ENCODE measurements at regions not wholly inside any gene's neighbourhood (a gene's known extent, or its start where the extent isn't known, plus 50 kb on each side); places are given as distances from the start of the nearest gene placed in this dataset.

- peaks cover 3% of the 10 kb centered on the region for H3K27me3 Mint-ChIP-seq (ENCODE audit: insufficient read depth)
- Histone ChIP-seq H3K27me3 (ENCODE audit: control insufficient read depth, insufficient read depth, low read length, poor library complexity, severe bottlenecking) (no peaks in the 10 kb centered on the region), H3K4me1 (ENCODE audit: control insufficient read depth, insufficient read depth, low read length) (no peaks in the 10 kb centered on the region), H3K4me3 (ENCODE audit: low read length) (no peak overlapping the region), H3K9me3 (ENCODE audit: control insufficient read depth, low read length) (no peaks in the 10 kb centered on the region), H3K36me3 (ENCODE audit: control insufficient read depth, insufficient read depth, low read length) (no peaks in the 10 kb centered on the region), H3K27ac (ENCODE audit: low read depth, low read length) (no peak overlapping the region), H3K9ac (ENCODE audit: extremely low read depth, low read length, poor library complexity, severe bottlenecking) (no peak overlapping the region)
- WGBS, 2 experiments (ENCODE audit: insufficient coverage in 1 of 2, insufficient read length in 1 of 2), result 91 to 94% methylated on average over 2 to 6 of the region's 6 CpGs
- H3K36me3 Mint-ChIP-seq (ENCODE audit: low read depth), result no peaks in the 10 kb centered on the region
- TF ChIP-seq, protein P1, sequence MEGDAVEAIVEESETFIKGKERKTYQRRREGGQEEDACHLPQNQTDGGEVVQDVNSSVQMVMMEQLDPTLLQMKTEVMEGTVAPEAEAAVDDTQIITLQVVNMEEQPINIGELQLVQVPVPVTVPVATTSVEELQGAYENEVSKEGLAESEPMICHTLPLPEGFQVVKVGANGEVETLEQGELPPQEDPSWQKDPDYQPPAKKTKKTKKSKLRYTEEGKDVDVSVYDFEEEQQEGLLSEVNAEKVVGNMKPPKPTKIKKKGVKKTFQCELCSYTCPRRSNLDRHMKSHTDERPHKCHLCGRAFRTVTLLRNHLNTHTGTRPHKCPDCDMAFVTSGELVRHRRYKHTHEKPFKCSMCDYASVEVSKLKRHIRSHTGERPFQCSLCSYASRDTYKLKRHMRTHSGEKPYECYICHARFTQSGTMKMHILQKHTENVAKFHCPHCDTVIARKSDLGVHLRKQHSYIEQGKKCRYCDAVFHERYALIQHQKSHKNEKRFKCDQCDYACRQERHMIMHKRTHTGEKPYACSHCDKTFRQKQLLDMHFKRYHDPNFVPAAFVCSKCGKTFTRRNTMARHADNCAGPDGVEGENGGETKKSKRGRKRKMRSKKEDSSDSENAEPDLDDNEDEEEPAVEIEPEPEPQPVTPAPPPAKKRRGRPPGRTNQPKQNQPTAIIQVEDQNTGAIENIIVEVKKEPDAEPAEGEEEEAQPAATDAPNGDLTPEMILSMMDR (conservative IDR thresholded peaks at IDR 0.05), result no peak
- DNase-seq, result peak; percentile 7
- H3K4me3 Mint-ChIP-seq, result no peak overlapping the region
- no peaks in the 10 kb centered on the region for H3K9me3 Mint-ChIP-seq
- H3K4me1 Mint-ChIP-seq, result peaks cover 2% of the 10 kb centered on the region
- no peak overlapping the region for H3K27ac Mint-ChIP-seq
These were observed 108.8 kb downstream of the IRX5 start for GRCh38 chr16:55039511-55039910.

DNA sequence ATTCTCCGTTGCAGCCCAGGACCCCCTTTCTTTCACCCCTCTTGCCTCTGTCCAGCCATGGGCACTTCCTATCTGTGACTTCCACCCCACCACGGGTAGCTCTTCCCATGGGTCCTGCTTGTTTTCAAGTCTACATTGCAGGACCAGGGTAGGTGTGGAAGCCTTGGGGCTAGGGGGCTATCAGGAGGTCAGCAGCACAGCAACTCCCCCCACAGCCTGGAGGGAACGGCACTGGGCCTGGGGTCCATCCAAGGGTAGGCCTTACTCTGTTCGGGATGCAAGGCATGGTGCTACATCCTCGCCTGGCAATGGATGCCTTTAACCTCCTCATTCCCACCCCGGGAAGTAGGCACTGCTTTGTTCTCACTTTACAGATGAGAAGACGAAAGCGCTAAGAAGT is 109.3 kb downstream of the IRX5 start:
- H3K4me3 Mint-ChIP-seq, result no peak overlapping the region
- Histone ChIP-seq H3K36me3 (ENCODE audit: control insufficient read depth, insufficient read depth, low read length) (no peaks in the 10 kb centered on the region), H3K4me1 (ENCODE audit: control insufficient read depth, insufficient read depth, low read length) (no peaks in the 10 kb centered on the region), H3K27me3 (ENCODE audit: control insufficient read depth, insufficient read depth, low read length, poor library complexity, severe bottlenecking) (no peaks in the 10 kb centered on the region), H3K4me3 (ENCODE audit: low read length) (no peak overlapping the region), H3K27ac (ENCODE audit: low read depth, low read length) (no peak overlapping the region), H3K9ac (ENCODE audit: extremely low read depth, low read length, poor library complexity, severe bottlenecking) (no peak overlapping the region), H3K9me3 (ENCODE audit: control insufficient read depth, low read length) (no peaks in the 10 kb centered on the region)
- peaks cover 3% of the 10 kb centered on the region for H3K27me3 Mint-ChIP-seq (ENCODE audit: insufficient read depth)
- H3K9me3 Mint-ChIP-seq, result no peaks in the 10 kb centered on the region
- TF ChIP-seq, protein P1 (conservative IDR thresholded peaks at IDR 0.05), result no peak
- 93 to 98% methylated on average over 5 to 8 of the region's 8 CpGs for WGBS, 2 experiments (ENCODE audit: insufficient coverage in 1 of 2, insufficient read length in 1 of 2)
- no peak overlapping the region for H3K27ac Mint-ChIP-seq
- H3K4me1 Mint-ChIP-seq, result peaks cover 2% of the 10 kb centered on the region
- H3K36me3 Mint-ChIP-seq (ENCODE audit: low read depth), result no peaks in the 10 kb centered on the region
- DNase-seq, result peak; percentile 25

DNA sequence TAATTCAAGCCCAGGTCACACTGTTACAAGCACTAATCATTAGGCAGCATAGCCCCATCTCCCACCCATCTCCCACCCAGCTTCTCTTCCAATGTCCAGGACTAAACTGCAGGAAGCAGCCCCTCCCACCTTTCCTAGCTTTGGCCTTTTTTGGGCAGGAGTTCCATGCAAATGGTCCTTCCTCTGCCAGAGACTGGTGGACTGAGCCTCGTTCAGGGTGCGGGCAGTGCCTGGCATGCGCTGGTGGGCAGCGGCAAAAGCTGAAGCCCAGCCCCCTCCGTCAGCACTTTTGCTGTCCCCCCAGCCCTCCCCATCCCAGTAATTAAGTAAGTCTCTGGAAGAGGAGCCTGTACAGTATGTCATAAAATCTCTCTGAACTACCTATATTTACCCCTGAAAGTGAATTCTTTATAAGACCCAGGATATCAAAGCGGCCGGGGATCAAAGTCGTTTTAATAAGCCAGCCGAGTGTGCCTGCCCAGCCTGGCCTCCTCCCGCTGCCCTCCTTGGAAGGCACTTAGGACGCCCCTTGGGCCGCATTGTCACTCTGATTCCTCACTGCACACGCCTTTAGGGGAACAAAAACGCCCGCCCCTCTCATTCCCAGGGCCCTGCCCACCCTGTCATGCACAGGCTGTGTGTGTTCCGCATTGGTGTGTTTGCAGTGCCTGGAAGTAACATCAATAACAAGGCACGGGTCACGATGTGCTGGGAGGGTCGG is 109.9 kb downstream of the IRX5 start:
- Histone ChIP-seq H3K9me3 (ENCODE audit: control insufficient read depth, low read length) (no peaks in the 10 kb centered on the region), H3K27ac (ENCODE audit: low read depth, low read length) (no peak overlapping the region), H3K27me3 (ENCODE audit: control insufficient read depth, insufficient read depth, low read length, poor library complexity, severe bottlenecking) (no peaks in the 10 kb centered on the region), H3K4me3 (ENCODE audit: low read length) (no peak overlapping the region), H3K4me1 (ENCODE audit: control insufficient read depth, insufficient read depth, low read length) (no peaks in the 10 kb centered on the region), H3K36me3 (ENCODE audit: control insufficient read depth, insufficient read depth, low read length) (no peaks in the 10 kb centered on the region), H3K9ac (ENCODE audit: extremely low read depth, low read length, poor library complexity, severe bottlenecking) (no peak overlapping the region)
- TF ChIP-seq, protein P1 (conservative IDR thresholded peaks at IDR 0.05), result no peak
- Mint-ChIP-seq H3K27me3 (ENCODE audit: insufficient read depth) (peaks cover 3% of the 10 kb centered on the region), H3K4me3 (no peak overlapping the region), H3K9me3 (no peaks in the 10 kb centered on the region), H3K27ac (no peak overlapping the region), H3K36me3 (ENCODE audit: low read depth) (no peaks in the 10 kb centered on the region), H3K4me1 (no peaks in the 10 kb centered on the region)
- 91 to 93% methylated on average over 8 to 19 of the region's 19 CpGs for WGBS, 2 experiments (ENCODE audit: insufficient coverage in 1 of 2, insufficient read length in 1 of 2)
- DNase-seq, result no peak
